Stimulated activated CD8-positive, alpha-beta memory T cell treated with anti-CD3 and anti-CD28 coated beads, Interleukin-4, amount 100 ng/mL, for 1 hour (primary cell): ENCODE measurements at regions not wholly inside any gene's neighbourhood (a gene's known extent, or its start where the extent isn't known, plus 50 kb on each side); places are given as distances from the start of the nearest gene placed in this dataset.

ENCODE experiments used
- DNase-seq, 2 donors: peaks; one replicate each; pipeline ENCODE4 v3.0.0-alpha.2; 2020; ENCODE audit warnings: low read depth in 2 of 2, low spot score in 1 of 2

DNA sequence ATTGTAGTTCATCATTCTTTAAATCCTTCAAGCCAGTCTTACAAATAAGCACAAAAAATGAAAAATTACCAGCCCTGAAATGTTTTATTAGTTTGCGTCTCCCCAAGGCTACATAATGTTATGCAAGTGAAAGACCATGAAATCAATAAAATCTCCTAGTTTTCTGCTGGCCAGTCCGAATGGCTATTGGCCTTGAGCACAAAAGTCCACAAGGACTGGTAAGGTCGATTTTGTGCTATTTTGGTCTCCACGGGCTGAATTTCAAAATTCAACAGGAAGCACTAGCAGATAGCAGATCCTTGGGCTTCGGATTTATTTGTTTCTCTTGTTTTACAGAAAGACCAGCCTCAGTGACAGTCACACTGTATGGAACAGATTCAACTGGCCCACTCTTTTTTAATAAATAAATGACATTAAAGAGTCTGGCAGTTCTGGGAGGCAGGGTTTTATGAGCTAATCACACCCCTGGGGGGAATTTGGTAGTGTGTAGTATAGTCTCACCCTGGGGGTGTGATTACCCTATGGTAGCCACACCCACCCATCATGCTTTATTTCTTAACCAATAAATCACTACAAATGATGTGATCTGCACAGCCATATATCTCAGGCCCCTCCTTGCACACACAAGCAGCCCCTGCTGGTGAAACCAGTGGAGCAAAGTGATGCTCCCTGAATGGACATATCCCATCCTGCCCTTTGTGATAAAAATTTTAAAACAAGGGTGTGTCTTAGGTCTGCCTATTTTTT is 51.1 kb upstream of the TMEM33 start:
- no peak for DNase-seq

DNA sequence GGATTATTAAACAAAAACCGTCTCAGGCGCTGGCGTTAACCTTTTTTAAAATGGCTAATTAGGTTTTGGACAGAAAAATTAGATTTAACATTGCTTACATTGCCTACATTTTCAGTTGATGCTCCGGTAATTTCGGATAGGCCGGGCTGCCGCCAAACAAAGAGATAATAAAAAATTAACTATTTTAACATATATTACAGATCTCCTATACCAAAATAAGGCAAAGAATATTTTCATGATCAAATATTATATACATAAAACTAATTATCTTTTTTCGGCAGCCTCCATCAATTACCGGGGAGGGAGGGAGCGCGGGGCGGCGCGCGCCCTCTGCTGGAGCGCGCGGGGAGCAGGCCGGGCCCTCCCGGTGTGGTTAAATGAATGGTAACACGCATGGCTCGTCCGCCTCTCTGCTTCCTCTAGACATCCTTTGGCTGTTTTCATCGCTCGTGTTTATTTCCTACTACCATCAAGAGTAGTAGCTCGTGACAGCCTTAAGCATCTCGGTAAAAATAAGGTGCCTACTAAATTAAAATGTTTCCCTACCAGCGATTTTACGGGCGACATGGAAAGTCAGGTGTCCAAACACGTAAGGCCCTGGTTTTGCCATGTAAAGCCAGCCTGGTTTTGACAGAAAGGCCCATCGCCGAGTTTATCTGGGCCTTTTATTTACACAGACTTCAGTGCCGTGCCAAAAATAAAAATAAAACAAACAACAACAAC is 52.4 kb upstream of the TMEM33 start:
- DNase-seq: peak in 1 of 2 donors; percentile 11

DNA sequence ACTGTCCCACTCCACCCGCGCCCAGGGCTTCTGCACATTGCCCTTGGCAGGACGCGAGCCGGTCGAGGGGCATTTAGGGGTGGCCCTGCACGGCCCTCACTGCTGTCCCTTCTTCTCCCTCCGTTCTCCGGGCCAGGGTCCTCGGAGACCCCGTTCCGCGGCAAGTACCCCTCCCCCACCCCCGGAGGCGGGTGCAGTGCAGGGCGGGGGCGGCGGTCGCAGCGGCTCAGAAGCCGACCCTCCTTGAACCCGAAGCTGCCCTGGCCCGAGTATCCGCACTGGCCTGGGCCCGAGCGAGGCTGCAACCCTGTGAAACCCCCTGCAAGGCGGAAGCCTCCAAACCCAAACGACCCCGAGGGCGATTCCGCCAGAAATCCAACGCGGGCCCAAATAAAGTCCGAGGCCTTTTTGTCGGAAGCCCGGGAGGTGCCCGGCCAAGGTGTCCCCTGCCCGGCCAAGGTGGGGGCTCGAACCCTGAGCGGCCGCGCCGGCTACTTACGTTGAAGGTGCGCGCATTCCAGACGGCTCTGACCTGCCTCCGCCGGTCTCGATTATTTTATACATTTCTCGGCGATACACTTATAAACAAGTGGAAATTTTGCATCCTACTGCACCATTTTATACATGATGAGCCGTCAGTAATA is 53.1 kb upstream of the TMEM33 start:
- DNase-seq: no peak

DNA sequence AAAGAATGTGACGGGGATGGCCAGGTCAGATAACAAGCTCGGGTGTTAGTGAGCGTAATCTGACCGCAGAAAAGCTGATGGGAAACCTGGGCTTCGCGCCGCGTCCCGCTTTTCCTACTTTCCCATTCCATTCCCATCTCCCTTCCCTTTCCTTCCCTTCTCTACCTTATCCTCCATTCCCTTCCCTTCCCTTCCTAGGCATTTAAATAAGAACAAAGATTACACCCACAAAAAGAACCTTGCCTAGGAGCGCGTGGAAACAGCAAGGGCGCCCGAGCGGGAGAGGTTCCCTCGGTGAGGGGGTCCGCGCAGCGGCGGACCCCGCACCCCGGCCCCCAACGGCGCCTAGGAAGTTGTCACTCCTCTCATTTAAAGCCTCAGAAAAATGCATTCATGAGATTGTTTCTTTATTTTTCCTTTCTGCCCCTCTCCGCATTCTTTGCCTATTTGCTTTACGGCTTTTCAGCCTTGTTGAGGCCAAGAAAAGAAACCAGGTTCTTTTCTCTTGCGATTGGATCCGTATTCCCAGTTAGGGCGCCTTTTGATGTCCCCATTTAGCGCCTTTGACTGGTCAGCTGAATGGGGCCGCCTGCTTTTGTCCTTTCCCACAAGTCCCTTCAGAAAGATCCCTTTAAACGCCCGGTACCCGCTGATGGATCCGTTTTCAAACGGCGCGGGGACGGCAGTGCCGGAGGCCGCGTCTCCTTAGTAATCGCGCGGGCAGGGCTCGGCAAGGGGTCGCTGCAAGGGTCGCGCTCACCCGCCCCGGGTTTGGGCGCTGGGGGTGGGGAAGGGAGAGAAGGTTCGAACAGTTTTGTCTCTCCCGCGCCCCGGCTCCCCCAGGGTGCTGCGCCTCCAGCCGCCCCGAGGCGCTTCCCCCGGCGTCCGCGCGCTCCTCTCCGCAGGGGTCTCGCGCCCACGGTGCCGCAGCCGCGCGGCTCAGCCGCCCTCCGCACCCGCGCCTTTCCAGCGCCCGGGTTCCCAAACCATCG is 54.1 kb upstream of the TMEM33 start:
- no peak for DNase-seq

DNA sequence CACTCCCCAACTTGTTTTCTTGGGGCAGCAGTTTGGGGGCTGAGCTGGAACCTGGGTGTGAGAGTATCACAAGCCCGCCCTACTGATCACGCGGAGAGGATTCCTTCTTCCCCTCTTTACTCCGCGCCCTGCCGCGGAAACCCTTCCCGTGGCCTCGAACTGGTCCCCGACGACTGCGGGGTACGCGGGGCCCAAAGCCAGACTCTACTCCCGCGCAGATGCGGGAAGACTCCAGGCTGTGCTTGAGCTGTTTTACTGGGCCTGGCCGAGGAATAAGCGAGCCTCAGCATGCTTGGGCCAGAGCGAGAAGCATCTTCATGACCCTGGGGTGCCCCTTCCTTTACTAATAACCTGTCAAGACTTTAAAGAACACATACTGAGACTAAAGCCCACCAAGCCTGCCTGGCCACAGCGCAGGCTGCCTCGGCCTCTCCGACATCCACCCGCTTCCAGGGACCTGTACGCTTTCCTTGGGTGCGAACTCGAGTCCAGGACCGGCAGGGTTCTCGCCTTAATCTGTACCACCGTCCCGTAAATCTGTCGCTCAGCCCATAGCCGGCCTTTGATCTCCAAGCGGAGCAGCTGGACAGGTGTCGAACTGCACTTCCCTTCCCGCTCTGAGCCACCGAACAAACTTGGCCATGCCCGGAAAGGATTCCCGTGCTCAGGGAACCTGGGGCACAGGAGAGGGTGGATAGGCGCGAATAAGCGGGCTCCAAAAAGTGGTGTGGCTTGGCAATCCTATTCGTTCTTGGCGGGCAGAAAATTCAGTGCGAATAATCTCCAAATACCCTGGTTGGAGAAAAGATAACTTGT is 55.0 kb upstream of the TMEM33 start:
- DNase-seq: no peak

DNA sequence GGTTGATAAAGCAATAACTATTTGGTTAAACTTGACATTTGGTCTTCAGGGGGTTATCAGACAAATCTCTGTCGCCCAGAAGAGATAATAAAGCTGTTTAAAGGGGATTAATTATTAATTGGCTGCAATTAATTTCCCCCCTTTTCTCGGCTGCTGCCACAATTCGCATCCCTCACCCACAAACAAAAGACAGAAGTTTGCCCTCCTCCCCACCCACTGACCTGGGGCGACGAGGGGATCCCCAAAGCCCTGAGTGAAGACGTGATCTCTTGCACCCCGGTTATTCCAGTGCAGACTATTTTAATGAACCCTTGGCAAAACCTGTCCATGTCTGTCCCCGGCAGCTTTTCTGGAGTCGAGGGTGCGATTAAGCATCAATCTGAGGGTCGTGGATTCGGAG is 55.7 kb upstream of the TMEM33 start:
- DNase-seq: no peak

DNA sequence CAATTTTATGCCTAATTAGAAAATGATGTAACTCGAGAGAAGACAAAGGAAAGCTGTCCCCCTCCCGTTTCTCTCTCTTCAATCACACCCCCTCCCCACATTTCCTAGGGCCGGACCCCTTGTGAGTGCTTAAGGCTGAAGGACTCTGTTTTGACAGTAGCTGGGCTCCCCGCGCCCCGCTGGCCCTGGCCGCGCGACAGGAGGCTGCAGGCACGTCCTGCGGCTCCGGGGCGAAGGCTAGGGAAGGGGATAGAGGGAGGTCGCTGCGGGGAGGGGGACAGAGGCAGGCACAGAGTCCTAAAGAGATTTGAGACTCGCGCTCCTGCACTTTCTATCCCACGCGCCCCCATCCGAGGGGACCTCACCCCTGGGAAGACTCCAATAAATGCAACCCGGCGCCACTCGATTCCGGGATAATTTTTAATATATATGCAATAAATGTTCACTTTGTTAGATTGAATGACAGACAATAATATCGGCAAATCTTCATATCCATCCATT is 56.2 kb upstream of the TMEM33 start:
- DNase-seq: no peak

DNA sequence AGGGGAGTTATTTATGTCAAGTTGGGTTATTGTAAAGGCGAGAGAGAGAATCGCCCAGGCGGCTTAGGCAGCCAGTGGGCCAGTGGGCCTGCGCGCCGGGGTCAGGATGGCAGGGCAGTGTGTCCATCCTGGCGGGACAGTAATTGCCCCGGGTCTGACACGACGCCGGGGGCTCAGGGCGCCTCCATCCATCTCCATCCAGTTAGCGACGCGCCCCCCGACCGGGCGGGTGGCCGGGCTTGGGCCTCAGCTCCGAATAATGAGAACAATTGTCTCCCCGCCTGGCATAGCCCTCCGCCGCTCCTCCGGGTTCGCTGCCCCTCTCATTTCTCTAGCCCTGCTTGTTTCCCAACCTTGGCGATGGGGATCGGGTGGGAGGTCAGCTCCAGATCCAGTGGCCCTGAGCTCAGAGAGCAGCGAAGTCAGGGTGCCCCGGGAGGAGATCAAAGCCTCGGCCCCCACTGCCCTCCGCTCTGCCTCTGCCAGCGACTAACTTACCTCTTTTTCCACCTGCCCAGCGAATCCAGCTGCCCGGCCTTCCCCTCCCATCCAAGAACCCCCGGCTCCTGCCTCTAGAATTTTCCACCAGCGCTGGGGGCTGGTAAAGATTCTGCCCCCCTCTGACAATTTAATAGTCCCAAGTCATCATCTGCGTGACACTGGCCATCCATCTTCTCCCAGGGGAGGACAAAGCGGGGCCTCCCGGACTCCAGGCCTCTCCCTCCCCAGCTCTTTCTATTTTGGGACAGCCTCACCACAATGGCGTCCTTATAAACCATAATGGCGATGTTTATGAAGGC is 56.9 kb upstream of the TMEM33 start:
- DNase-seq: no peak

DNA sequence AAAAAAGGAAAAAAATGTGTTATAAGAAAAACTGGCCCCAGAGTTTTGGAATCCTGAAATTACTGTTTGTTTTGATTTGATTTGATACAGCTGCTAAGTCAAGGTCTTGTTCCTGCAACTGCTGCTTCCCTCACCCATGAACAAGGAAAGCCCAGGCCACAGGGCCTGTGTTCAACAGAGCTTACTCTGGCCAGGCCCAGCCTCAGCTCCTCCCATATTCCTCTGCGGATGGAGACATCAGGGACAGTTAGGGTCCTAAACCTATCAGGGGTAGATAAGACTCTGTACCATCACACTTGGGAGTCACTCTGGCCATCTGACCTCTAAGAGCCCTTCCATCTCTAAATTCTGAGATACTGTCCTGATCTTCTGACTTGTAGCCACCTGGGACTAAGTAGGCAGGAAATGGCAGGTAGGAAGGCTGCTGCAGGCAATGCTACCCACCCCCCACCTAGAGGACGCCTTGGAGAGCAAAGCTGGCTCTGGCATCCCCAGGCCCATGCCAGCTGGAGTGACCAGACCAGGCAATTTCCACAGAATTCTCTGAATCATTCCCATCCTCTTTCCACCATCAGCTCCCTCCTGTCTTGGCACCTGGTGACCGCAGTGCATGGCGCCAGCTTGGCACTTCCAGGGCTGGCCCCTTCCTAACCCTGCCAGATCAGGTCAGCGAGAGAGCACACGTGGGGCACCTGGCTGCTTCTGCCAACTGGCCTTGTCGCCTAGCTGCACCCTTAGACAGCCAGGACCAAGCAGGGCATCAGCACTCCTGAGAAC is 58.0 kb upstream of the TMEM33 start:
- DNase-seq: no peak

DNA sequence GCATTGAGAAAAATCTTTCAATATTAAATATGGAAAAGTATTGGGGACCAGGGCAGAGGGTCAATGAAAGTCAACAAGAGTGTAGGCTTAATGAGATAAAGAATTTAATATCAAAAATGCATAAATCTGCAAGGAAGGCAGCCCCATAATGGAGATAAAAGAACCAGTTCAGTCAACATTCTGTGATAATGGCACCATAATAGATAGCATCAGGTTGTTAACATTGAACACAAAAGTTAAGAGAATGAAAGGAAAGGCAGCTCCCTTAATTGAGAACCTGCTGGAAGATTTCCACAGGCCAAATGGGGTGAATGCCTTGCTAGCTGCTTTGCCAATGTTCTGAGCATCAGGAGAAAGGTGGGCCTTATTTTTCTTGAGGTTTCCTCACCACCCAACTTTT is 60.4 kb upstream of the TMEM33 start:
- DNase-seq: no peak

DNA sequence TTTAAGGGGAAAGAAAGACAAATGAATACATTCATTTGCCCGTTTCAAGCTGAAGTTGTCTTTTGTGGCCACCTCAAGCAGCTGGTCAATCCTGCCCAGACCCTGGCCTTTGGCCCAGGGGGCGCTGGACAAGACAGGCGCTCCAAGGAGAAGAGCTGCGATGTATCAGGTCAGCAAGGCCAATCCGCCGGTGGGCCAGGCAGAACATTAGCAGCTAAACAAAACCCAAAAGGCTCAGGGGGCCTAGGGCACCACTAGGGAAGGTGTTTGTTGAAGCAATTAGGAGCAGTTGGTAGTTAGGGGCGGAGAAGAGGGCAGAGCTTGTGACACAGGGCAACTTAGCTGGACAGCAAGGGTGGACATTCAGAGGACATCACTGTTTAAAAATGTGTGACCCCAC is 60.8 kb upstream of the TMEM33 start:
- no peak for DNase-seq

DNA sequence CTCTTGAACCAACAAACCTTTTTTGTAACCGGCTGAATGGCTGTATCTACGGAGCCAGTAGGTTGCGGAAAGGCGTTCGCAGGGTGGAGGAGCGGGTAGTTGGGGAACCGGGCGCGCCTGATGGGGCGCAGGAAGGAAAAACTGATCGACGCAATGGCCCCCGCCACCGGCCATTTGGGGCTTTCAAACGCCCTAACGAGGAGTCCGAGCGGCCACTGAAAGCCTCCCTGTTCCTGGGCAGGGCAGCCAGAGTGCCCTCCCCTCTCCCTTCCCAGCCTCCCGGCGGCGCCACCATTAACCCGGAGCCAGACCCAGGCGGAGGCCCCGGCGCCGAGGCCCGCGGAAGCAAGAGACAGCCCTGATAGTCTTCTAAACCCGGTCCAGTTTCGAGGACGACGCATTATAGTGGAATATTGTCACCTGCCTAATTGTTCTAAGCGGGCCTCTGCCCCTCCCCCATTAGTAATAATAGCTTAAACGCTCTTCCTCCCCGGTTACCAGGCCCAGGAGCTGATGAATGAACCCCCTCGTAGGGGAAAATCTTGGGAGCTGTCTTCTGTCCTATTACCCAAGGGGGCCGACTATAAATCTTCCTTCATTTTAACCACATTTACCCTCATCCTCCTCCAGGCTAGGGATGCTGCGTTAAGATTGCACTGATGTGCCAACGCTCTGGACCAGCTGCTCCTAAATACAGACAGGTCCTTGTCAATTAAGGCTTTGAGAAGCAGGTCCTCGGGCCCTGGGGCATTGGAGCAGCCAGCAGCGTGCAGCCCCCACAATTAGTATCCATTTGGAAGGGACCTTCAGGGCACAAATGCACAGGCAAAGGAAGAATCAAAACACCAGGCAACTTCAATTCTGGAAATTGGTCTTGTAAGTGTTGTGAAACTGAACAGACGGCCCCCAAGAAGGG is 61.6 kb upstream of the TMEM33 start:
- no peak for DNase-seq

DNA sequence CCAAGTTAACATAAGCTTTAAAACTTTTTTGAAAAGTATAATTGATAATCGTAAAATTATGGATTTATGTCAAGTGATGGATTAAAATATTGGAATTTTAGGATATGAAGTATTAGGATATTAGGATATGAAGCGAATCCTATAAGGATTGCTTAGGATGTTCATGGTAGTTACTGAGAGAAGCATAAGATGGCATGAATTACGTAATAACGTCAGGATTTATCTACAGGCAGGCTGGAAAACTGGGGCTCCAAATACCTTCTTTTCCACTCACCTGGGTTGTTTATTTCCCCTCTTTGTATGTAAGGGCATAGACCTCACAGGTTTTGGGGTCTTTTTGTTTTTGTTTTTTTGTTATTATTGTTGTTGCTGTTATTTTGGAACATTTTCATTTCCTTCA is 65.2 kb upstream of the TMEM33 start:
- no peak for DNase-seq

DNA sequence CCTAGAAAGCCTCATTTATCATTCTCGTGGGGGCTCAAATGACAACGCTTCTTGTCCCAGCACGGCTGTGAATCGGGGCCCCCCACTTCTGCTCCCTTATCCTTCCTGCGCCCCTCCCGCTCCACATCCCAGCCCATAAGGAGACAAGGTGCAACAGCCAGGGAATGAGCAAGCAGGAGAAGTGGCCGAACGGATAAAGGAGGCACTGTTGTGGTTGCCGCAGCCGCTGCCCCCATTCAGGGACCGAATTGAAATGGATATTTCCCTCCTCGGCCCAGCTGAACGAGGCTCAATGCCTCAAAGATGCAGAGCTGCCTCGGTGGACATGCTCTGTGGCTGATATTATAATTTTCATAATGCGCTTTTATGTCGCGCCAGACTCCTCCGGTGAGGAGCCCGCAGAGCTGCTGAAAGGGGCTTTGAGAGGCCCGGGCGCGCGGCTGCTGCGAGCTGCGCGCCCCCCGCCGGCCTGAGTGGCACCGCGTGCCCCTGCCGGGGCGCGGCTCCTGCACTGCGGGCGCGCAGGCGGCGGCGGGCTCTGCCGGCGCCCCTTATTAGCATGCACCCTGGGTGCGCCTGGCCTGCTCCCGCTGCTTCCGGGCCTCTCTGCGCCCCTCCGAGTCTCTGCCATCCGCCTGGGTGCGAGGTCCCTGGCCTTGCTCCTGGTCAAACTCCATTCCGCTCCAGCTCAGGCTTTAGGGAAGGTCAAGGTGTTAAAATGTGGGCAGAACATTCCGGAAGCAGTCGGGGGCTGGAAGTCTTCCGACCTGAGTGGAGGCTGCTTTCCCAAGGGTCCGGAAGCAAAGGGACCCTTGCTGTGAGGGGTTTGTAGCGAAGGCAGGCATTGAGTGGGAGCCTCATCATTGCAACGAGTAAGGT is 68.2 kb upstream of the TMEM33 start:
- DNase-seq: no peak

DNA sequence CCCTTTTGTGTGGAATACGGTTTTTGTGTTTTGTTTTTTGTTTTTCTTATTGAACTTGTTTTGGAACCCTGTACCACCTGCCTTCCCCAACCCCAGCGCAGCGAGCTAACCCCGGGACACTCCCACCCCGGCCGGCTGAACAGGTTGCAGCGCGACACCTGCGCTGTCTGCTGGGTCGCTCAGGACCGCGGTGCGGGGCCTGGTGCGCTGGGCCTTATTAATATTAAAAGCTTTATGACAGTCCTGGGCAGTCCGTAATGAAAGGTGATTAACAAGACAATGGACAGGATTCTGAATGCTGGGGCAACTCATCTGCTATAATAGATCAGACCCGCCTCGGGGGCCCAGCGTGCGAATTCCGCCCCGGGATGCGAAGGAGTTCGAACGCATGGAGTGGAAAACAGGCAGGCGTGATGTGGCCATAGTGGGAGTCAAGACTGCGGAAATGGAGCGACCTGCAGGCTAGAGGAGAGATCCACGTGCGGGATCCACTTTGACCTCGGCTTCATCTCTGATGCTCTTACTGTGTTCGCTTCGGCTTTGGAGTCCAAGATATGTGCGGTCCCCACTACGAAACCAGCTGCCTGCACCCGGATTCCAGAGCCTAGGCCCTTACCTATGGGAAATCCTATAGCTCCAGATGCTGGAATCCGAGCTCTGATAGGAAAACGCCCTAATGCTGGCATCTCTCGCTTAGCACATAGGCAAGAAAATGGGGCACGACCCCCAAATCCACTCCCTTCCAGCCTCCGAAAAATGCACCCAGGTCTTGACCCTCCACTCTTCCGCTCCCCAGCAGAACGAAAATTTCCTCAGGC is 69.0 kb upstream of the TMEM33 start:
- DNase-seq: no peak
